HG02678 (cell line): ENCODE measurements at regions not wholly inside any gene's neighbourhood (a gene's known extent, or its start where the extent isn't known, plus 50 kb on each side); places are given as distances from the start of the nearest gene placed in this dataset.
"Not testable (repeated sequence)": the region's sequence is repeated elsewhere in the genome, so short reads cannot be mapped to it uniquely, and the experiment has no call there.

Source experiments
- ATAC-seq: cut with Tn5 transposase; IDR thresholded peaks from one replicate; pipeline ENCODE4 v1.9.1; 2021; ENCODE audit warnings: mild to moderate bottlenecking, moderate library complexity; ENCODE audit not compliant: unreplicated experiment

DNA sequence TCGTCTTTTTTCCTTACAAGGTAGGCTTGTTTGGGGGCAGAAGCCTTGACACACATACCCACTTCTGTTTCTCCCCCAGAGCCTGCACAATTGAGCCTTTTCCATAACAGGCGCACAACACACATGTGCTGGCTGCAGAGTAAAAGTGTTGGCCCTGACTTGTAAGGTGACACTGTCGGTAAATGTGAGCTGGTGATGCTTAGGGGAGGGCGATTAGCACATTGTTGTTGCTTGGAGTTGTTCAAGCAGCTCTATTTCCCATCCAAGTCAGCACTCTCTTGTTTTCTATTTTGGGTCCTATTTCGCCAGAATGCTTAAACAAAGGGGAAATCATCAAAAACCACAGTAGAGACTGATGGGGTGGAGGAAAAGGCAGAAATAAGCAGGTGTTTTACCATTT lies 51.9 kb upstream of the PTPRJ start:
- ATAC-seq = no peak

DNA sequence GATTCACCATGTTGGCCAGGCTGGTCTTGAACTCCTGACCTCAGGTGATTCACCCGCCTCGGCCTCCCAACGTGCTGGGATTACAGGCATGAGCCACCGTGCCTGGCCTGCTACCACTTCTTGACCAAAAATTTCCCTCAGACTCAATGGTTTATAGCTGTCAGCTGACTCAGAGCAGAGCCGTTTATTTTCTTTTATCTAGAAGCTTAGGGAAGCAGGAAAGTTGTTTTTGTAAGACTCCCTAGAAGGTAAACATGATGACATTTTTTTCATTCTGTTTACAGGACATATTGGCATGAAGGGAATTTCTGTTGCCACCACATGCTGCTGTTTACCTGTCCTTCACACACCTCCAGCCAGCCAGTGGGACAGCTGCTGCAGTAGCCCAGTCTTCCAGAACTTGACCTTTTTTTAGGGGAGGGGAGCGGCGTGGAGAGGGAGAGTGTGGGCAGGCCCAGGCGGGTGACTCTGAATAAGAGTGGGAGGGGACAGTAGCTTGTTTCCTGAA lies 56.1 kb upstream of the PTPRJ start:
- ATAC-seq = no peak

DNA sequence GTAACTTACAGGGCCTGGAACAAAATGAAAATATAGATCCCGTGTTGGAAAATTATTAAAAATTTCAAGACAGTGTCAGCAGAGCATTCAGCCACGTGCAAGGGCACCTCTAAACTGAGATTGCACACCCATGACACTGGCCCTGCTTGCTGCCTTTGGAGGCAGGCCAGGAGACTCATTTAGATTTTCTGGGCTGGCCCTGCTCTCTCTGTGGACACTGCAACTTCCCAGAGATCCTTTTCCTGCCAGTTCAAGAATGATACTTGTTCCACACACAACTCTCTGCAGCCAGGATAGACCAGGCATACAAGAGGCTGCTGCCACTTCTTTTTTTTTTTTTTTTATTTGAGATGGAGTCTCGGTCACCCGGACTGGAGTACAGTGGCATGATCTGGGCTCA lies 56.7 kb upstream of the PTPRJ start:
- no peak for ATAC-seq

DNA sequence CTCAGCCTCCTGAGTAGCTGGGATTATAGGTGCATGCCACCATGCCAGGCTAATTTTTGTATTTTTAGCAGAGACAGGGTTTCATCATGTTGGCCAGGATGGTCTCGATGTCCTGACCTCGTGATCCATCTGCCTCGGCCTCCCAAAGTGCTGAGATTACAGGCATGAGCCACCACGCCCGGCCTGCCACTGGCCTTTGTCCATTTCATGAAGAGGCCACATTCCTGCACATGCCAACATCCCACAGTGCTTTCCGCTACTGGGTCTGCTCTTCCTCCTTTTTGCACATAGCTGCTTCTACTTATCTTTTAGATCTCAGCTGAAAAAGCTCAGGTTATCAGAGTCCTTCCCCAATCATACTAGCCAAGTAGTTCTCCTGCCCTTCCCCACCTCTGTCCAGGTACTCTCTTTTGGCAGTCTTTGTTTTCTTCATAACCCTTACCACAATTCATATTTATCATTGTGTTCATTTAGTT lies 59.2 kb upstream of the PTPRJ start:
- ATAC-seq = not testable (repeated sequence)

DNA sequence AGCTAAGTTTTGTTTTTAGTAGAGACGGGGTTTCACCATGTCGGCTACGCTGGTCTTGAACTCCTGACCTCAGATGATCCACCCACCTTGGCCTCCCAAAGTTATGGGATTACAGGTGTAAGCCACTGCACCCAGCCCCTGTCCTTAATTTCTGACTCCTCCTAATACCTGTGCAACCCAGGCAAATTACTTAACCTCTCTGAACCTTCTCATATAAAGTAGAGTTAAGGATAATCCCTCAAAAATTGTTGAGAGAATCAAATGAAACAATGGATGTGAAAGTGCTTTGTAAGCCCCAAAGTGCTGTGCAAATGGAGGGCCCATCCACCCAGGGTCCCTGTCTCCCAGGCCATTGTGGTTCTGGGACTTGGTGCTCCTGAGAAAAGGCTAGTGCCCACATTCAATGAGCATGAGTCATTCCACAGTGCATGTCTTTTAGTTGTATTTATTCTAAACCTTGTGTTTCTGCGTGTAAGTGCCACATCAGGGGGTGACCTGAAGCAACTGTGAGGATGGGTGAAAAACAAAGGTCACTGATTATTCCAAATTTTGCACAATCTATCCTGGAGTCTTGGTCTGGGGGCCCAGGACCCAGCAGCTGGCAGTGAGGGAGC lies 61.4 kb upstream of the PTPRJ start:
- no peak for ATAC-seq

DNA sequence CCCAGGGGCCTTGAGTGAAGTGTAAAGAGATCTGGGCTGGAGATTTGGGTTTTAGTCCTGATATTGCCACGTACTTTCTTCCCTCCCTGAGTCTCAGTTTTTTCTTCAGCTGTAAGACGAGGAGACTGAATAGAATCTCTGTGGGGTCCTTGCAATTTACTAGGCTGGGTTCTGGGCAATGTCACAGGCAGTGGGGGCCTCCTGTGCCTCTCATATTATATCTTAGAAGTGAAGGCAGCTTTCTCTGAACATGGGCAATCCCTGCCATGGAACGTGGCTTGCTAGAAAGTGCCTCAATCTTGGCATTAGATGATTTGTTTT lies 62.0 kb upstream of the PTPRJ start:
- ATAC-seq = no peak

DNA sequence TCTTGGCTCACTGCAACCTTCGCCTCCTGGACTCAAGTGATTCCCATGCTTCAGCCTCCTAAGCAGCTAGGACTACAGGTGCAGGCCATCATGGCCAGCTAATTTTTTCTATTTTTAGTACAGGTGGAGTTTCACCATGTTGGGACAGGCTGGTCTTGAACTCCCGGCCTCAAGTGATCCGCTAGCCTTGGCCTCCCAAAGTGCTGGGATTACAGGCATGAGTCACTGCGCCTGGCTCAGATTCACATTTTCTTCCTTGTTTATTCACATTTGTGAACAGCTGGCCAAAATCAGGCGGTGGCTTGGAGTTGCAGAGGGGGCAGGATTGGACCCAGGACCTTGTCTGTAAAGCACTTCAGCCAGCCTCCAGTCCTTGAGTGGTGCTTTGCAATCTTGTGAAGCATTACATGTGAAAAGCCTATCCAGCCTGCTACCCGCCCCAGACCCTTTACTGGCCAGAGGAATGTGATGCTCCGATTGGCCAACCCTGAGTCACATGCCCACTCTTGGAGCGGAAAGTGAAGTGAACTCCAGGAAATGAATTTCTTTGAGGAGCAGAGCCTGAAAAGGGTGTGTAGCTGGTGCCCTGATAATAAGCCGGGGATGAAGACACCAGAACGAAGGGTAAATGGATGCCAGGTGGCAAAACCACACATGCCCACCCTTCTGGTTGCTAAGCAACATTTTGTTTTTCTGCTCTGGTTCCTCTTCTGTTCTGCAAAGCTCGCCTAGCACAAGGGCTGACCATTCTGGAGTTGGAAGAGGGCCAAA lies 62.6 kb upstream of the PTPRJ start:
- ATAC-seq = peak; percentile 40

DNA sequence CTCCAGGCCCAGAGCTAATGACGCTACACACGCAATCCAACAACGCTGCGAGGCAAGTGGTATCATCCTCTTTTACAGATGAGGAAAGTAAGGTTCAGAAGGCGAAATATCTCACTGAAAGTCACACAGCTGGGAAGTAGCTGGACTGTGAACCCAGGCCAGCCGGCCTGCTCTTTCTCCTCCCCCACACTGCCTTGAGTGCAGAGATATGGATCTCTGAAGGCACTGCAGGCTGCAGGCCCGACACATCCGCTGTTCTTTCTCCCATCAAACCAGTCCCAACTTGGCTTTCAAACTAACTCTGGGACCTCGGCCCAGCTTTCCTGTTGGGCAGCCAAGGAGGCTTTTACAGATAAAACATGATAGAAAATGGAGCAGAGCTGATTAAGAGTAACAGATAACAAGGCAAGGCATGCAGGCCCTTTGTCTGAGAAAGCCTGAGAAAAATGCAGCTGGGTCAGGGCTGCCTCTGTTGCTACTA lies 64.0 kb upstream of the PTPRJ start:
- no peak for ATAC-seq

DNA sequence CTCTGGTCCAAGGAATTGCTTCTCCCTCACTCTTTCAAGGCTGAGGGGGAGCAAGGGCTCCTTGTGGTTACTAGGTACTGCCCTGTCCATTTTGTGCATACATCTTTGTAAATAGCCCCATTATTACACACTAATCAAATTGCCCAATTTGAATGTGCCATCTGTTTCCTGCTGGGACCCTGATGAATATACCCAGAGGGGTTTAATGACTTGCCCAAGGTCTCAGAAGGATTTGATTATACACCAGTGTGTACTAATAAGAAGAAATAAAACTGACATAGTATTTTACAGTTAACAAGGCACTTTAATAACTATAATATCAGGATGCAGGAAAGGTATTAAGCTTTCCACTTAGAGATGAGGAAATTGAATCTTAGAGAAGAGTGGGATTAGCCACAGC lies 64.6 kb upstream of the PTPRJ start:
- ATAC-seq = no peak

DNA sequence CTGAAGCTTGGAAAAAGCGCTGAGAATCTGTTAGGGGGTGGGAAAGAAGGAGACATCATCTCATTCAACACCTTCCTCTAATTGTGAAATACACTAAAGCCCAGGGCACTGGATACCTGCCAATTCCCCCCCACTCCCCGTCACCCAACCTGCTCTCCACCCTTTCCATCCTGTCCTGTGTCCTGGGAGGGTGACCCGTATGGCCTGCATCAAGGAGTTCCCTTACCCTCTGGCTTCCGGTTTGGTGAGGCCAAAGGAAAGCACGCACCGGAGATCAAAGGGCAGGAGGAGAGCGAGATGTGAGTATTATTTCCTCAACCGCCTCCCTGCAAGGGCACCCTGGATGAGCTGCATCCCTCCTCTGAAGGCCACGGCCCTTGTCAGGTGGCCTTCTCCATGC lies 65.0 kb upstream of the PTPRJ start:
- no peak for ATAC-seq

DNA sequence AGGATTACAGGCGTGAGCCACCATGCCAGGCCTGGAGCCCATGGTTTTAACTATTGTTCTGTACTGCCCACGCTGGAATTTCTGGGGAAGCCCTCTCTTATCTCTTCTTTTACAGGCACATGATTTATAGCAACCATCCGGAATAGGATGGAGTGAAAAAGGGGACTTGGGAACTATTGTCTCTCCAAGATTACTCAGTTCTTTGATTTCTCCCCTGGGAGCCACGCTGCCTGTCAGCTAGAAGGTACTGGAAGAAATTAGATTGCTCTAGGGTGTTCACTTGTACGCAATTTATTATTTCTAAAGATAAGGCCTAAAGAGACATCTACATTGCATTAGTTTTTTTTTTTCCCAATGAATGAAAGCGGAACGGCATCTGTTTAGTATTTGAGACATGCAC lies 65.6 kb upstream of the PTPRJ start:
- ATAC-seq = no peak

DNA sequence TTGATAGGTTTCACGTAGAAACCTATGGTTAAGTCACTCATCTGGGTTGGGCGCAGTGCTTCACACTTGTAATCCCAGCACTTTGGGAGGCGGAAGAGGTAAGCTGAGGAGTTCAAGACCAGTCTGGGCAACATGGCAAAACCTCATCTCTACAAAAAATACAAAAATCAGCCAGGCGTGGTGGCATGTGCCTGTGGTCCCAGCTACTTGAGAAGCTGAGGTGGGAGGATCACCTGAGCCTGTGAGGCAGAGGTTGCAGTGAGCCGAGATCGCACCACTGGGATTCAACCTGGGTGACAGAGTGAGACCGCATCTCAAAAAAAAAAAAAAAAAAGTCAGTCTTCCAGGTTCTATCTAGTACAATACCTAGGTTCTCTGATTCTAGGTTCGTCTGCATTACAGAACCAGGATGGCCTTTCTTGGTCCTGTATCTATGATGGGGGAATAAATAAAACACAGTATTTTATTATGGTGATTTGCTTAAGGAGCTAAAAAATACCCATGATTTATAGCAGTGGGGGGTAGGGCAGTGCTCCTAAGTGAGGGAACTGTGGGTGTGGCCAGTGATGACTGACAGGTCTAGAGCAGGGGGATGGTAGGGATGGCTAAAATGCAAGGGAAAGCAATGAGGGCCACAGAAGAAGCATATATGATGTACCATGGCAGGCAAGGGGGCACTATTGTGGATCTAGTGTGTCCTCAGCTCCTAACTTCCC lies 65.5 kb upstream of the NUP160 start:
- ATAC-seq = no peak

DNA sequence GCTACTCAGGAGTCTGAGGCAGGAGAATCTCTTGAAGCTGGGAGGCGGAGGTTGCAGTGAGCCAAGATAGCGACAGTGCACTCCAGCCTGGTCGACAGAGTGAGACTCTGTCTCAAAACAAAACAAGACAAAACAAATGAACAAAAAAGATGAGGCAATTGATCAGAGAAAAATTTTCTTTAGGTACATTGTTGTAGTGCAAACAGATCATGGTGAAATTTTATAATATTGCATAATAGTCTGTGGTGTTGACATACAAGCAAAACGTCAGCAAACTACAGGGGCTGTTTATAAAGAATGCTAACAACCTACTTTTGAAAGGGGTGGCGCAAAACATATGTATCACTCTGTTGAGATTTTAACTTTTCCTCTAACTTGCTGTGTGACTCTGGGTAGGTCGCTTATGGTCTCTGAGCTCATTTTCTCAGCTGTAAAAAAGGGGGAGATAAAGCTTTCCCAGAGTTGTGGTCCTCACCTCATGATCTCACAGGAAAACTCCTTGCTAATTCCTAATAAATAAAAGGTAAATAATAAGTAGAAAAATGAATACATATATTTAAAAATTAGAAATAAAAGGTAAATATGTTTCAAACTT lies 64.8 kb upstream of the NUP160 start:
- ATAC-seq = no peak

DNA sequence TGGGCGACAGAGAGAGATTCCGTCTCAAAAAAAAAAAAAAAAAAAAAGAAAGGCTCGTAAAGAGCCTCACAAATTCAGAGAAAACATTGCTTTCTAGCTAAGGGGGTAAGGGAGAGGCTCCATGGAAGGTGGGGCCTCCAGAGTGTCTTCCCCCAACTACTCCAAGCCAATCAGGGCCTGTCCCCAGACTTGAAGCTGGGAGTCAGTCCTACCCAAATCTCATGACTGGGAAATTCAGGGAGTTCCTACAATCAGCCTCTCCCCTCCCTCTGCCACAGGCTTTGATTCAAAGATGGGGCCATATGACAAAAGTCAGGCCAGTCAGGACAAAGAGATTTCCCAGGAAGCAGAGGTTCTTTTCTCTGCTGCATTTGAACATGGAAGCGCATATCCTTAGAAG lies 63.0 kb upstream of the NUP160 start:
- no peak for ATAC-seq

DNA sequence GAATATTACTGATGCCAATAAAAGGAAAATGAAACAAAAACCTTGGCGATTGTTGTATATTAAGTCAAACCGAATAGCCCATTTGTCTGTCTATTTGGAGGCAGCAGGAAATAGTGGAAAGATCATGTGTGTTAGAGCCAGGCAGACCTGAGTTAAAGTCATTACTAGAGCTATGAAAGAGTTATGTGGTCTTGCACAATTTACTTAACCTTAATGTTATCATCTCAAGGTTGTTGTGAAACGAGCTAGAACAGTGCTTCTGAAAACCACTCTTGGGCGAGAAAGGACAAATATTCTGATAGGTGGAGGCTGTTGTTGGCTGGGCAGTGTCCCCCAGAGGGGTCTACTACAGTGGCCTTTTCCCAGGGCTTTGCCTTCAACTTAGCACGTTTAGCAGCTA lies 60.0 kb upstream of the NUP160 start:
- no peak for ATAC-seq

DNA sequence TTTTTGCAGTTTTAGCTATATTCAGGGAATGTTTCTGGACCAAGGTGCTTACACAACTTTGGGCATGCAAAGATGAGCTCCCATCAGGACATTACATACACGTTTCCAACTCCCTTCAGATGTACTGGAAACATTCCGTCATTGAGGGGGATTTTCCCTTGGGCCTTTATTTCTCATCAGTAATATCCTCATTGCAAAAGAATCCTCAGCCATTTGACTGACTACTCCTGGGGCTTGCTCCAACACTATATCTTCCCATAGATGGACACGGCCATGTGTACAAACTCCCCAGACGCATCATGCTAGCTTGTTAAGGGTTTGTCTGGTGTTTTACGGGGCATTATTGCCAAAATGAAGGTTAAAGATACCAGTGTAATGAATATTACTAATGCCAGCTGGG lies 59.3 kb upstream of the NUP160 start:
- no peak for ATAC-seq

DNA sequence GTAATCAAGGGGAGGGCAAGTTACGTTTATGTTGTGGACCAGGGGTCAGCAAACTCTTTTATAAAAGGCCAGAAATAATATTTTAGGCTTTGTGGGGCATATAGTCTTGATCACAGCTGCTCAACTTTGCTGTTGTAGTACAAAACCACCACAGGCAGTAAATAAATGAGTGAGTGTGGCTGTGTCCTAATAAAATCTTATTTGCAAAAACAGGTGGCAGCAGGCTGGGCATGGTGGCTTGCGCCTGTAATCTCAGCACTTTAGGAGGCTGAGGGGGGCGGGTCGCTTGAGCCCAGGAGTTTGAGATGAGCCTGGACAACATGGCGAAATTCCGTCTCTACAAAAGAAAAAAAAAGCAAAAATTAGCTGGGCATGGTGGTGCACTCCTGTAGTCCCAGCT lies 57.9 kb upstream of the NUP160 start:
- ATAC-seq = no peak

DNA sequence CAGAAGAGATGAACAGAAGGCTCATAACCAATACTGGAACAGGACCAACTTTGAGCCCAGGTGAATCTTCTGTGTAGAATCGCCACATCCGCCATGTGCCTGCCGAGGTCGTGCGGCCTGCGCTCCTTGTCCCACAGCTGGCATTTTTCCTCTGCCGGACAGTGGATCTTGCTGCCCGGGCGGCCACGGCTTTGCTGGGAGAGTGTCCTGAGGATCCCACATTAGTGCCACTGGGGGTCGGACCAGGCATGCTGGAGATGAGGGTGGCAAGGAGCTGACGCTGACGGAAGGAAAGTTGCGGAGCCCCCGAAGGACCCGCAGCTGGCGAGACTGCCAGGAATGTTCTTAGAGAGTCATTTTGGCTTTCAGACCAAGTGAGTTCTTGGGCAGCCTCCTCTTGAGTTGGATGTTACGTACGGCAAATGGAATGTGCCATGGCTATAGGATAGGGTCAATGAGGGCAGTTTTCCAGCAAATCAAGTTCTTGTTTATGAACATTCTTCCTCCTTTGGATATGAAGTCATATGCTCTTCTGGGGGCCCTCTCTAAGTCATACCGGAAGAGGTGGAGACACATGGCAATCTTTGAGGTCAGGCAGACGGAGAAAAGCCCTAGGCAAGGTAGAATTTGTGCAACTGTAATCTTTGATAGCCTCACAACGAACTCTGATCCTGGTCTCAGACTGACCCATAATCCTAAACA lies 57.4 kb upstream of the NUP160 start:
- ATAC-seq = no peak

DNA sequence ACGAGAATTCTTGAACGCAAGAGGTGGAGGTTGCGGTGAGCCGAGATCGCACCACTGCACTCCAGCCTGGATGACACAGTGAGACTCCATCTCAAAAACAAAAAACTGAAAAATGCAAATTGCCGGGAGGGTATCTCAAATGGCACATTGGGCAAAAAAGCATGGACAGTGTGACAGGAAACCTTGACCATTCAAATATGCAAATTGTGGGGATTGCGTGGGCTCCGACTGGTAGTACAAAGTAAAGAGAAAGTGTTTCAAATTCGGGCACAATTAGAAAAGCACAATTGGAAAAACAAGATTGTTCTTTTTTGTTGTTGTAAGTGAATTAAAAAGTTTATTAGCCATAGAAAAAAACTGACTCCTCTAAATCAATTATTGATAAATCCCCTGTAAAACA lies 56.7 kb upstream of the NUP160 start:
- no peak for ATAC-seq

DNA sequence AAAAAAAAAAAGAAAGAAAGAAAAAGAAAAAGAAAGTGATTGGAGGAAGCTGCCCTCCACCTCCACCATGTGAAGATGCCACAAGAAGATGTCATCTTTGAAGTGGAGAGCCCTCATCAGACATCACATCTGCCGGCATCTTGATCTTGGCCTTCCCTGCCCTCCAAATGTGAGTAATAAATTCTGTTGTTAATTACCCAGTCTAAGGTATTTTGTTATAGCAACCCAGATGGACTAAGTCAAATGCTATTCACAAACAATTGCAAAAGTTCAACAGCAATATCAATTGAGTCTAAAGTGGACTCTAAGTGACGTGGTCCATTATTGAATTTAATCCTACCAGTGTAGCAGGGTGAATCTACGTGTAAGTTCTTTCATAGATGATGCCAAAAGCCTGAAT lies 55.9 kb upstream of the NUP160 start:
- no peak for ATAC-seq

DNA sequence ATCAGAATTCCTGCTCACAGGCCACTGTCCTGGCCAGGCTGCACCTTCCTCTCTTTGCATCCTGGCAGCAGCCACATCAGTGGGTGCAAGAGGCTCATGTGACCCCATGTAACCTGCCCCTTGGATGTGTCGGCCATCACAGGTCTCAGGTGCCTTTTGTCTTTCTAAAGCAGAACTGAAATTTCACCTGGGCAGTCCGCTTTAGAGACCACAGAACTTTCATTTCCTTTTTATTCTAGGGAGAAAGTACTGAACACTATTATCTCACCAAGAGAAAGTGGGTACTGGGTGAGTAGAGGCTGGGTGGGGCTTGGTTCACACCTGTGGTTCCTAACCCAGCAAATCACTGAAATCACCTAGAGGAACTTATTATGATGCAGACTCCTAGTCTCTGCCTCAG lies 51.7 kb upstream of the NUP160 start:
- peak; percentile 96 for ATAC-seq
